Liver (tissue), 8 donors: ENCODE measurements at regions not wholly inside any gene's neighbourhood (a gene's known extent, or its start where the extent isn't known, plus 50 kb on each side); places are given as distances from the start of the nearest gene placed in this dataset.

Source experiments
- DNase-seq: peaks from one replicate; pipeline ENCODE4 v3.0.0-alpha.2; 2017; ENCODE audit warnings: low spot score
- H3K27ac ChIP-seq, 2 donors: one replicate each; pipeline ENCODE4 v1.7.0; 2013; ENCODE audit warnings: inconsistent platforms in 2 of 2, low read length in 2 of 2, control low read depth in 1 of 2, low read depth in 1 of 2, mild to moderate bottlenecking in 1 of 2
- H3K27me3 ChIP-seq, 4 donors: one replicate each; pipeline versions ENCODE4 v1.6.1 to v1.7.0; 2013; ENCODE audit warnings: low read length in 3 of 4, inconsistent platforms in 1 of 4, mild to moderate bottlenecking in 1 of 4, moderate library complexity in 1 of 4; ENCODE audit not compliant: control insufficient read depth in 4 of 4, insufficient read depth in 4 of 4
- H3K36me3 ChIP-seq, 4 donors: one replicate each; pipeline versions ENCODE4 v1.6.1 to v1.7.0; 2013; ENCODE audit warnings: low read length in 3 of 4, mild to moderate bottlenecking in 3 of 4, low read depth in 1 of 4, moderate library complexity in 1 of 4; ENCODE audit not compliant: control insufficient read depth in 4 of 4, insufficient read depth in 3 of 4
- H3K4me1 ChIP-seq, 4 donors: one replicate each; pipeline versions ENCODE4 v1.6.1 to v1.7.0; 2013; ENCODE audit warnings: low read length in 3 of 4, mild to moderate bottlenecking in 3 of 4, moderate library complexity in 1 of 4; ENCODE audit not compliant: control insufficient read depth in 4 of 4, insufficient read depth in 4 of 4
- H3K4me3 ChIP-seq, 3 donors: one replicate each; pipeline versions ENCODE4 v1.6.1 to v1.7.0; 2013; ENCODE audit warnings: low read length in 3 of 3, control low read depth in 1 of 3, low read depth in 1 of 3, mild to moderate bottlenecking in 1 of 3
- H3K9ac ChIP-seq, 2 donors: one replicate each; pipeline ENCODE4 v1.7.0; 2013; ENCODE audit warnings: low read length in 2 of 2, mild to moderate bottlenecking in 2 of 2, moderate library complexity in 2 of 2, control low read depth in 1 of 2, low read depth in 1 of 2
- H3K9me3 ChIP-seq, 4 donors: one replicate each; pipeline versions ENCODE4 v1.6.1 to v1.7.0; 2013; ENCODE audit warnings: low read length in 3 of 4; ENCODE audit not compliant: control insufficient read depth in 4 of 4
- EGR1 ChIP-seq, 2 donors: IDR thresholded peaks; 2 replicates each; pipeline ENCODE4 v1.6.1; 2016 to 2018; ENCODE audit warnings: antibody characterized with exemption in 2 of 2, low read depth in 2 of 2
- FOXA1 ChIP-seq: IDR thresholded peaks from 2 replicates; pipeline ENCODE4 v1.6.1; 2016; ENCODE audit warnings: antibody characterized with exemption
- FOXA2 ChIP-seq: IDR thresholded peaks from 2 replicates; pipeline ENCODE4 v1.6.1; 2016; ENCODE audit warnings: antibody characterized with exemption
- GABPA ChIP-seq, 2 donors: IDR thresholded peaks in 1 of 2; conservative IDR thresholded peaks in 1 of 2; 2 replicates each; pipeline ENCODE4 v1.6.1; 2016; ENCODE audit warnings: antibody characterized with exemption in 2 of 2, mild to moderate bottlenecking in 1 of 2, moderate library complexity in 1 of 2
- HNF4A ChIP-seq, 2 donors: conservative IDR thresholded peaks; 2 replicates each; pipeline ENCODE4 v1.6.1; 2016; ENCODE audit warnings: antibody characterized with exemption in 2 of 2, mild to moderate bottlenecking in 2 of 2
- HNF4G ChIP-seq: IDR thresholded peaks from 2 replicates; pipeline ENCODE4 v1.6.1; 2016; ENCODE audit warnings: antibody characterized with exemption
- JUND ChIP-seq, 2 donors: IDR thresholded peaks; 2 replicates each; pipeline ENCODE4 v1.6.1; 2016; ENCODE audit warnings: antibody characterized with exemption in 2 of 2
- NR2F2 ChIP-seq: IDR thresholded peaks from 2 replicates; pipeline ENCODE4 v1.6.1; 2016; ENCODE audit warnings: antibody characterized with exemption
- RAD21 ChIP-seq, 2 donors: IDR thresholded peaks; 2 replicates each; pipeline ENCODE4 v1.6.1; 2016; ENCODE audit warnings: antibody characterized with exemption in 2 of 2, mild to moderate bottlenecking in 2 of 2
- RXRA ChIP-seq, 2 donors: IDR thresholded peaks; 2 replicates each; pipeline ENCODE4 v1.6.1; 2017 to 2018; ENCODE audit warnings: antibody characterized with exemption in 2 of 2, mild to moderate bottlenecking in 1 of 2
- SP1 ChIP-seq: IDR thresholded peaks from 2 replicates; pipeline ENCODE4 v1.6.1; 2018; ENCODE audit warnings: antibody characterized with exemption, mild to moderate bottlenecking
- TAF1 ChIP-seq: conservative IDR thresholded peaks from 2 replicates; pipeline ENCODE4 v1.6.1; 2016; ENCODE audit warnings: antibody characterized with exemption, mild to moderate bottlenecking
- YY1 ChIP-seq: IDR thresholded peaks from 2 replicates; pipeline ENCODE4 v1.6.1; 2016; ENCODE audit warnings: antibody characterized with exemption, mild to moderate bottlenecking
- WGBS: extraction: QIAGEN DNeasy Blood & Tissue Kit; methylation state at CpG from one replicate; pipeline ENCODE4 v1.1.7; 2013; 5-methylcytosine and 5-hydroxymethylcytosine counted together
- TF ChIP-seq, protein P1 (sequence below): IDR thresholded peaks from 2 replicates; pipeline ENCODE4 v1.6.1; 2016; ENCODE audit warnings: antibody characterized with exemption
- TF ChIP-seq, protein P2 (sequence below): IDR thresholded peaks from 2 replicates; pipeline ENCODE4 v1.6.1; 2016; ENCODE audit warnings: antibody characterized with exemption, mild to moderate bottlenecking
- TF ChIP-seq, protein P3 (sequence below): fragments of 150-350 bp; IDR thresholded peaks from 2 replicates; pipeline ENCODE4 v1.5.1; 2017; ENCODE audit warnings: improper control_type of control experiment, low read depth, low read length; ENCODE audit not compliant: missing input control
- TF ChIP-seq, protein P4 (sequence below): IDR thresholded peaks from 2 replicates; pipeline ENCODE4 v1.6.1; 2016; ENCODE audit warnings: antibody characterized with exemption
- TF ChIP-seq, protein P5 (sequence below): IDR thresholded peaks from 2 replicates; pipeline ENCODE4 v1.6.1; 2016; ENCODE audit warnings: antibody characterized with exemption
- donor health status: healthy.
- donor health status: healthy.
- donor health status: healthy.
- donor health status: healthy.
- donor health status: healthy.

DNA sequence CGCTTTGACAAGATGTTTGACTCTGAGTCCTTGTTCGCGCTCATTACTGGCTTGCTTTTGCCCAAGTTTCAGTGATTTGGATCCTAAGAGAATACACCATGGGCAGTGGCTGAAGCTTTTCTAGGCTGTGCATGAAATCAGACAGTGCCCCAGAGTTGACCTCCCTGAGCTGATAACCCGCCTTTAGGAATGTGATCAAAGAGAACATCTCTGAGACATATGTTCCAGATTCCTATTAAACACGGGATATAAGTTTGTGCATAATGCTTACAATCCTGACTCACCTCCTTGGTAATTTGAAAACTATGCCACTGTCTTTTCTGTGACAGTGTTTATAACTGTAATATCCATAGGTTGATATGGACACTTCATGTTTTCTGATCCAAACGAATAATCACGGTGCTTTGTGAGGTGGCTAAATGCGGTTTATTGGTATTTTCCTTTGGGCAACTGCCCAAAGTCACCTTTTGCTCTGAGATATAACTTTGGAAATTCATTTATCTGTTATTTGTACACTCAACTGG is 732.9 kb downstream of the MTRR start:
- Histone ChIP-seq H3K27ac (no peak overlapping the region), H3K36me3 (no peaks in the 10 kb centered on the region), H3K27me3 (no peaks in the 10 kb centered on the region), H3K9ac (no peak overlapping the region), H3K4me1 (no peaks in the 10 kb centered on the region), H3K4me3 (no peak overlapping the region), H3K9me3 (no peaks in the 10 kb centered on the region)
- WGBS: 80% methylated on average over 8 of the region's 8 CpGs
- DNase-seq: no peak
- TF ChIP-seq, protein P1, sequence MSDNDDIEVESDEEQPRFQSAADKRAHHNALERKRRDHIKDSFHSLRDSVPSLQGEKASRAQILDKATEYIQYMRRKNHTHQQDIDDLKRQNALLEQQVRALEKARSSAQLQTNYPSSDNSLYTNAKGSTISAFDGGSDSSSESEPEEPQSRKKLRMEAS: no peak
- no peak for TF ChIP-seq TAF1
- TF ChIP-seq HNF4A (conservative IDR thresholded peaks at IDR 0.05): no peak
- TF ChIP-seq, protein P2, sequence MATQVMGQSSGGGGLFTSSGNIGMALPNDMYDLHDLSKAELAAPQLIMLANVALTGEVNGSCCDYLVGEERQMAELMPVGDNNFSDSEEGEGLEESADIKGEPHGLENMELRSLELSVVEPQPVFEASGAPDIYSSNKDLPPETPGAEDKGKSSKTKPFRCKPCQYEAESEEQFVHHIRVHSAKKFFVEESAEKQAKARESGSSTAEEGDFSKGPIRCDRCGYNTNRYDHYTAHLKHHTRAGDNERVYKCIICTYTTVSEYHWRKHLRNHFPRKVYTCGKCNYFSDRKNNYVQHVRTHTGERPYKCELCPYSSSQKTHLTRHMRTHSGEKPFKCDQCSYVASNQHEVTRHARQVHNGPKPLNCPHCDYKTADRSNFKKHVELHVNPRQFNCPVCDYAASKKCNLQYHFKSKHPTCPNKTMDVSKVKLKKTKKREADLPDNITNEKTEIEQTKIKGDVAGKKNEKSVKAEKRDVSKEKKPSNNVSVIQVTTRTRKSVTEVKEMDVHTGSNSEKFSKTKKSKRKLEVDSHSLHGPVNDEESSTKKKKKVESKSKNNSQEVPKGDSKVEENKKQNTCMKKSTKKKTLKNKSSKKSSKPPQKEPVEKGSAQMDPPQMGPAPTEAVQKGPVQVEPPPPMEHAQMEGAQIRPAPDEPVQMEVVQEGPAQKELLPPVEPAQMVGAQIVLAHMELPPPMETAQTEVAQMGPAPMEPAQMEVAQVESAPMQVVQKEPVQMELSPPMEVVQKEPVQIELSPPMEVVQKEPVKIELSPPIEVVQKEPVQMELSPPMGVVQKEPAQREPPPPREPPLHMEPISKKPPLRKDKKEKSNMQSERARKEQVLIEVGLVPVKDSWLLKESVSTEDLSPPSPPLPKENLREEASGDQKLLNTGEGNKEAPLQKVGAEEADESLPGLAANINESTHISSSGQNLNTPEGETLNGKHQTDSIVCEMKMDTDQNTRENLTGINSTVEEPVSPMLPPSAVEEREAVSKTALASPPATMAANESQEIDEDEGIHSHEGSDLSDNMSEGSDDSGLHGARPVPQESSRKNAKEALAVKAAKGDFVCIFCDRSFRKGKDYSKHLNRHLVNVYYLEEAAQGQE: no peak
- TF ChIP-seq, protein P3, sequence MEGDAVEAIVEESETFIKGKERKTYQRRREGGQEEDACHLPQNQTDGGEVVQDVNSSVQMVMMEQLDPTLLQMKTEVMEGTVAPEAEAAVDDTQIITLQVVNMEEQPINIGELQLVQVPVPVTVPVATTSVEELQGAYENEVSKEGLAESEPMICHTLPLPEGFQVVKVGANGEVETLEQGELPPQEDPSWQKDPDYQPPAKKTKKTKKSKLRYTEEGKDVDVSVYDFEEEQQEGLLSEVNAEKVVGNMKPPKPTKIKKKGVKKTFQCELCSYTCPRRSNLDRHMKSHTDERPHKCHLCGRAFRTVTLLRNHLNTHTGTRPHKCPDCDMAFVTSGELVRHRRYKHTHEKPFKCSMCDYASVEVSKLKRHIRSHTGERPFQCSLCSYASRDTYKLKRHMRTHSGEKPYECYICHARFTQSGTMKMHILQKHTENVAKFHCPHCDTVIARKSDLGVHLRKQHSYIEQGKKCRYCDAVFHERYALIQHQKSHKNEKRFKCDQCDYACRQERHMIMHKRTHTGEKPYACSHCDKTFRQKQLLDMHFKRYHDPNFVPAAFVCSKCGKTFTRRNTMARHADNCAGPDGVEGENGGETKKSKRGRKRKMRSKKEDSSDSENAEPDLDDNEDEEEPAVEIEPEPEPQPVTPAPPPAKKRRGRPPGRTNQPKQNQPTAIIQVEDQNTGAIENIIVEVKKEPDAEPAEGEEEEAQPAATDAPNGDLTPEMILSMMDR: no peak
- TF ChIP-seq EGR1 (IDR thresholded peaks at IDR 0.05; ENCODE audit: low read depth in 2 of 2): no peak
- TF ChIP-seq FOXA1: no peak
- no peak for TF ChIP-seq NR2F2
- TF ChIP-seq, protein P4, sequence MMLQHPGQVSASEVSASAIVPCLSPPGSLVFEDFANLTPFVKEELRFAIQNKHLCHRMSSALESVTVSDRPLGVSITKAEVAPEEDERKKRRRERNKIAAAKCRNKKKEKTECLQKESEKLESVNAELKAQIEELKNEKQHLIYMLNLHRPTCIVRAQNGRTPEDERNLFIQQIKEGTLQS: no peak
- no peak for TF ChIP-seq FOXA2
- TF ChIP-seq JUND (IDR thresholded peaks at IDR 0.05): no peak
- no peak for TF ChIP-seq YY1
- no peak for TF ChIP-seq GABPA (IDR thresholded peaks at IDR 0.05 in 1 of 2, conservative IDR thresholded peaks at IDR 0.05 in 1 of 2)
- no peak for TF ChIP-seq RAD21 (IDR thresholded peaks at IDR 0.05)
- TF ChIP-seq RXRA (IDR thresholded peaks at IDR 0.05): no peak
- no peak for TF ChIP-seq HNF4G
- TF ChIP-seq, protein P5, sequence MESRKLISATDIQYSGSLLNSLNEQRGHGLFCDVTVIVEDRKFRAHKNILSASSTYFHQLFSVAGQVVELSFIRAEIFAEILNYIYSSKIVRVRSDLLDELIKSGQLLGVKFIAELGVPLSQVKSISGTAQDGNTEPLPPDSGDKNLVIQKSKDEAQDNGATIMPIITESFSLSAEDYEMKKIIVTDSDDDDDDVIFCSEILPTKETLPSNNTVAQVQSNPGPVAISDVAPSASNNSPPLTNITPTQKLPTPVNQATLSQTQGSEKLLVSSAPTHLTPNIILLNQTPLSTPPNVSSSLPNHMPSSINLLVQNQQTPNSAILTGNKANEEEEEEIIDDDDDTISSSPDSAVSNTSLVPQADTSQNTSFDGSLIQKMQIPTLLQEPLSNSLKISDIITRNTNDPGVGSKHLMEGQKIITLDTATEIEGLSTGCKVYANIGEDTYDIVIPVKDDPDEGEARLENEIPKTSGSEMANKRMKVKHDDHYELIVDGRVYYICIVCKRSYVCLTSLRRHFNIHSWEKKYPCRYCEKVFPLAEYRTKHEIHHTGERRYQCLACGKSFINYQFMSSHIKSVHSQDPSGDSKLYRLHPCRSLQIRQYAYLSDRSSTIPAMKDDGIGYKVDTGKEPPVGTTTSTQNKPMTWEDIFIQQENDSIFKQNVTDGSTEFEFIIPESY: no peak
- no peak for TF ChIP-seq SP1
